HepG2 (cell line): ENCODE measurements at regions not wholly inside any gene's neighbourhood (a gene's known extent, or its start where the extent isn't known, plus 50 kb on each side); places are given as distances from the start of the nearest gene placed in this dataset.

Source experiments
- ATAC-seq: fragments of 200-7000 bp; cut with Tn5 transposase; 3 replicates; pipeline ENCODE4 v1.9.1; 2020; ENCODE audit warnings: mild to moderate bottlenecking, moderate library complexity
- BruUV-seq: library from RNA; stranded (reverse); fragments of 400-500 nt; replicated peaks from 2 replicates; lab custom pipeline; 2021; lab: Mats Ljungman, UMichigan
- CTCF ChIA-PET: fragments of 300-600 bp; formaldehyde crosslinking; extraction: SDS; loops from one replicate; lab custom pipeline; 2021; ENCODE audit warnings: low total read pairs, inconsistent platforms, low intra/inter-chr PET ratio; lab: Yijun Ruan, JAX
- POLR2A ChIA-PET: fragments of 350-600 bp; sonication (Branson Sonifier 250); formaldehyde crosslinking; loops from one replicate; lab custom pipeline; 2020; ENCODE audit warnings: antibody characterized with exemption, inconsistent platforms; lab: Yijun Ruan, JAX
- DNase-seq: peaks from one replicate; pipeline ENCODE4 v3.0.0-alpha.2; 2015; ENCODE audit warnings: low spot score
- FAIRE-seq: peaks from 3 replicates; lab custom pipeline; 2011; peaks lifted over from hg19 to GRCh38; lab: Jason Lieb, UNC
- H2AFZ ChIP-seq: one replicate; pipeline ENCODE4 v1.6.1; 2011; ENCODE audit warnings: low read length, inconsistent platforms
- H3K27ac ChIP-seq: fragments of 300-600 bp; 3 replicates; pipeline ENCODE4 v1.8.0; 2011; ENCODE audit warnings: mixed run types, mild to moderate bottlenecking, mixed read lengths, low read length, inconsistent platforms; ENCODE audit not compliant: insufficient read depth; ENCODE audit errors: extremely low read length
- H3K27me3 ChIP-seq, 2 experiments: fragments of 200-600 bp in 1 of 2; 2 replicates in 1 of 2; 3 replicates in 1 of 2; pipeline versions ENCODE4 v1.6.0 to v1.8.0; 2011; ENCODE audit warnings: low read length in 2 of 2, mild to moderate bottlenecking in 2 of 2, moderate library complexity in 2 of 2, inconsistent platforms in 1 of 2; ENCODE audit not compliant: insufficient read depth in 2 of 2, control insufficient read depth in 1 of 2
- H3K36me3 ChIP-seq, 2 experiments: fragments of 200-600 bp in 1 of 2; replicated peaks in 1 of 2; 2 replicates in 1 of 2; 3 replicates in 1 of 2; pipeline versions ENCODE4 v1.5.1 to v1.8.0; 2011; ENCODE audit warnings: low read length in 2 of 2, inconsistent platforms in 1 of 2; ENCODE audit not compliant: insufficient read depth in 2 of 2, control insufficient read depth in 1 of 2
- H3K4me1 ChIP-seq: 2 replicates; pipeline ENCODE4 v1.5.1; 2012; ENCODE audit warnings: low read length, inconsistent platforms; ENCODE audit not compliant: insufficient read depth
- H3K4me2 ChIP-seq: 2 replicates; pipeline ENCODE4 v1.6.0; 2011; ENCODE audit warnings: low read depth, low read length, inconsistent platforms
- H3K4me3 ChIP-seq, 3 experiments: fragments of 200-600 bp in 1 of 3; sonication (generic), shearing (Covaris generic) in 1 of 3; replicated peaks in 1 of 3; 2 replicates each; pipeline ENCODE4 v1.5.1; 2011 to 2016; ENCODE audit warnings: low read length in 3 of 3, inconsistent platforms in 2 of 3, low read depth in 2 of 3, mild to moderate bottlenecking in 2 of 3, control low read depth in 1 of 3, mixed read lengths in 1 of 3; ENCODE audit not compliant: insufficient read depth in 1 of 3
- H3K79me2 ChIP-seq: one replicate; pipeline ENCODE4 v1.6.1; 2011; ENCODE audit warnings: low read length, inconsistent platforms; ENCODE audit not compliant: insufficient read depth
- H3K9ac ChIP-seq: 2 replicates; pipeline ENCODE4 v1.6.0; 2011; ENCODE audit warnings: mild to moderate bottlenecking, low read depth, low read length, inconsistent platforms; ENCODE audit not compliant: insufficient read depth
- H3K9me3 ChIP-seq: 2 replicates; pipeline ENCODE4 v1.5.1; 2012; ENCODE audit warnings: mild to moderate bottlenecking, low read length
- H4K20me1 ChIP-seq: 2 replicates; pipeline ENCODE4 v1.6.0; 2011; ENCODE audit warnings: inconsistent platforms, mild to moderate bottlenecking, low read length, moderate library complexity; ENCODE audit not compliant: insufficient read depth
- ATF1 ChIP-seq: IDR thresholded peaks from 2 replicates; pipeline ENCODE4 v1.6.1; 2016; ENCODE audit warnings: mild to moderate bottlenecking, control low read depth
- CENPT ChIP-seq: sonication (generic); formaldehyde crosslinking; IDR thresholded peaks from 2 replicates; pipeline ENCODE4 v1.8.0; 2022; ENCODE audit warnings: low read depth, mild to moderate bottlenecking, moderate library complexity, missing genetic modification reagents
- FOXJ3 ChIP-seq: sonication (generic); formaldehyde crosslinking; IDR thresholded peaks from 2 replicates; pipeline ENCODE4 v1.4.0; 2020; ENCODE audit warnings: missing genetic modification reagents, mild to moderate bottlenecking, borderline replicate concordance
- NCOA2 ChIP-seq: sonication (generic); formaldehyde crosslinking; IDR thresholded peaks from 2 replicates; pipeline ENCODE4 v1.8.0; 2022; ENCODE audit warnings: inconsistent platforms
- RXRA ChIP-seq: sonication (generic); formaldehyde crosslinking; IDR thresholded peaks from 2 replicates; pipeline ENCODE4 v1.5.1; 2020; ENCODE audit warnings: missing genetic modification reagents
- SIX4 ChIP-seq: sonication (generic); formaldehyde crosslinking; IDR thresholded peaks from 2 replicates; pipeline ENCODE4 v1.4.0; 2020; ENCODE audit warnings: missing genetic modification reagents
- SMARCE1 ChIP-seq: fragments of 450-650 bp; IDR thresholded peaks from 2 replicates; pipeline ENCODE4 v1.6.1; 2017; ENCODE audit warnings: borderline replicate concordance
- ZNF143 ChIP-seq: sonication (generic); formaldehyde crosslinking; IDR thresholded peaks from 2 replicates; pipeline ENCODE4 v1.4.0; 2020; ENCODE audit warnings: missing genetic modification reagents
- WGBS: methylation state at CpG from one replicate; pipeline ENCODE4 v1.1.6; 2017; ENCODE audit warnings: low lambda C conversion rate; 5-methylcytosine and 5-hydroxymethylcytosine counted together
- in situ Hi-C: cut with HindIII; loops from 2 replicates; pipeline ENCODE4 v1.10.0; 2017; ENCODE audit warnings: low pct_unique_long_range_greater_than_20kb; ENCODE audit not compliant: extremely low pct_ligation_motif_present
- intact Hi-C: fragments of 100-400 bp; cut with micrococcal nuclease; formaldehyde crosslinking; loops from one replicate; pipeline ENCODE4 v1.10.0; 2022; ENCODE audit not compliant: unreplicated experiment
- TF ChIP-seq, protein P1 (sequence below): IDR thresholded peaks from 2 replicates; pipeline ENCODE4 v1.6.1; 2016; ENCODE audit warnings: mild to moderate bottlenecking
- TF ChIP-seq, protein P2 (sequence below): IDR thresholded peaks from 2 replicates; pipeline ENCODE4 v1.6.1; 2016; ENCODE audit warnings: low read depth
- TF ChIP-seq, protein P3 (sequence below): sonication (generic); formaldehyde crosslinking; IDR thresholded peaks from 2 replicates; pipeline ENCODE4 v1.4.0; 2020; ENCODE audit warnings: missing genetic modification reagents
- TF ChIP-seq, protein P4 (sequence below): sonication (generic); formaldehyde crosslinking; IDR thresholded peaks from 2 replicates; pipeline ENCODE4 v1.5.1; 2020; ENCODE audit warnings: missing genetic modification reagents, mild to moderate bottlenecking, borderline replicate concordance

DNA sequence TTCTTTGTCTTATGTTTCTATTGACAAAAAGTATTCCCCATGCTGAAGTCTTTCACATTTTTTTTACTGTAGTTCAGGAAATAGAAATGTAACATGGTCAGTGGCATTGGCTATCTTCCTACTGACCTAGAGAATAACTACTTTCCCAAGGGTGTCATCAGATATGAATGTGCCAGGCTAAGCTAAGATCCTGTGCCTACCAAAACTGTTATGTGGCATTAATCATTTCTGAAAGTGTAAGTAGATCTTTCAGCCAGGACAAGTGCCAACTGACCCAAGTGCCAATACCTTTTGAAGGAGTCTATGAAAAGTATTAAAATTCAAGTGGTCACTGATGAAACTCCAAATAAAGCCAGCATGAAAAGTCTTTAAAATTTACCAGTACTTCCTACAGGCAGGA lies 165.3 kb downstream of the TNFSF18 start:
- no peaks in the 10 kb centered on the region for H4K20me1 ChIP-seq
- BruUV-seq, result no TSS peak
- H3K36me3 ChIP-seq, result no peaks in the 10 kb centered on the region
- in situ Hi-C loops (no loop called here), intact Hi-C loops (no loop called here)
- no peaks in the 10 kb centered on the region for H3K27me3 ChIP-seq
- H2AFZ ChIP-seq, result no peak overlapping the region
- no peak overlapping the region for H3K9ac ChIP-seq
- H3K27ac ChIP-seq, result no peak overlapping the region
- no peaks in the 10 kb centered on the region for H3K9me3 ChIP-seq
- ChIA-PET CTCF (no interaction called here), POLR2A (no interaction called here)
- FAIRE-seq, result no peak
- no peak overlapping the region for H3K4me2 ChIP-seq
- no peaks in the 10 kb centered on the region for H3K4me1 ChIP-seq
- no peaks in the 10 kb centered on the region for H3K79me2 ChIP-seq
- ATAC-seq, result no peak
- no peak for DNase-seq
- TF ChIP-seq FOXJ3 (CRISPR knock-in tag) (no peak), SMARCE1 (no peak), CENPT (CRISPR knock-in tag) (no peak), ATF1 (CRISPR knock-in tag) (no peak)
- TF ChIP-seq, protein P1, sequence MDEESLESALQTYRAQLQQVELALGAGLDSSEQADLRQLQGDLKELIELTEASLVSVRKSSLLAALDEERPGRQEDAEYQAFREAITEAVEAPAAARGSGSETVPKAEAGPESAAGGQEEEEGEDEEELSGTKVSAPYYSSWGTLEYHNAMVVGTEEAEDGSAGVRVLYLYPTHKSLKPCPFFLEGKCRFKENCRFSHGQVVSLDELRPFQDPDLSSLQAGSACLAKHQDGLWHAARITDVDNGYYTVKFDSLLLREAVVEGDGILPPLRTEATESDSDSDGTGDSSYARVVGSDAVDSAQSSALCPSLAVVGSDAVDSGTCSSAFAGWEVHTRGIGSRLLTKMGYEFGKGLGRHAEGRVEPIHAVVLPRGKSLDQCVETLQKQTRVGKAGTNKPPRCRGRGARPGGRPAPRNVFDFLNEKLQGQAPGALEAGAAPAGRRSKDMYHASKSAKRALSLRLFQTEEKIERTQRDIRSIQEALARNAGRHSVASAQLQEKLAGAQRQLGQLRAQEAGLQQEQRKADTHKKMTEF (CRISPR knock-in tag), result no peak
- TF ChIP-seq, protein P2, sequence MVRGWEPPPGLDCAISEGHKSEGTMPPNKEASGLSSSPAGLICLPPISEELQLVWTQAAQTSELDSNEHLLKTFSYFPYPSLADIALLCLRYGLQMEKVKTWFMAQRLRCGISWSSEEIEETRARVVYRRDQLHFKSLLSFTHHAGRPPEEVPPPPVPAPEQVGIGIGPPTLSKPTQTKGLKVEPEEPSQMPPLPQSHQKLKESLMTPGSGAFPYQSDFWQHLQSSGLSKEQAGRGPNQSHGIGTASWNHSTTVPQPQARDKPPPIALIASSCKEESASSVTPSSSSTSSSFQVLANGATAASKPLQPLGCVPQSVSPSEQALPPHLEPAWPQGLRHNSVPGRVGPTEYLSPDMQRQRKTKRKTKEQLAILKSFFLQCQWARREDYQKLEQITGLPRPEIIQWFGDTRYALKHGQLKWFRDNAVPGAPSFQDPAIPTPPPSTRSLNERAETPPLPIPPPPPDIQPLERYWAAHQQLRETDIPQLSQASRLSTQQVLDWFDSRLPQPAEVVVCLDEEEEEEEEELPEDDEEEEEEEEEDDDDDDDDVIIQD (CRISPR knock-in tag), result no peak
- no peak overlapping the region for H3K4me3 ChIP-seq

DNA sequence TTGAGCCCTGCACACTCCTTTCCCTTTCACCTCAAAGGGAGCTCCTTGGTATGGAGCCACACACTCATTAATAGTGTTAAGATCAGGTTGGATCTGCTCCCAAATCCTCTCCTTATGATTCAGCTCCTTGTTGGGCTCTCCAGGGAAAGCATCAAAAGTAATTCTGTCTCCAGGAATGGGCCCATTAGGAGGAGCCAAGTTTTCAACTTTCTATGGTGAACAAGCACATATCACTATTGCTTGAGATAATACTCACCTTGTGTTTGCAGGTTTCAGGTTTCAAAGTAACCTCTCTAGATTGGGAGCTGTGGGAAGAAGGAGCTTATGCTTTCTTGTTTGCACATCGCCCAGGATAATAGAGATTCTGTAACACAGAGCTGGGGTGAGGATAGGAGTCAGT lies 164.8 kb downstream of the TNFSF18 start:
- no peak for ATAC-seq
- TF ChIP-seq RXRA (CRISPR knock-in tag) (no peak), NCOA2 (no peak), ZNF143 (CRISPR knock-in tag) (no peak), SIX4 (CRISPR knock-in tag) (peak; percentile 85)
- TF ChIP-seq, protein P3, sequence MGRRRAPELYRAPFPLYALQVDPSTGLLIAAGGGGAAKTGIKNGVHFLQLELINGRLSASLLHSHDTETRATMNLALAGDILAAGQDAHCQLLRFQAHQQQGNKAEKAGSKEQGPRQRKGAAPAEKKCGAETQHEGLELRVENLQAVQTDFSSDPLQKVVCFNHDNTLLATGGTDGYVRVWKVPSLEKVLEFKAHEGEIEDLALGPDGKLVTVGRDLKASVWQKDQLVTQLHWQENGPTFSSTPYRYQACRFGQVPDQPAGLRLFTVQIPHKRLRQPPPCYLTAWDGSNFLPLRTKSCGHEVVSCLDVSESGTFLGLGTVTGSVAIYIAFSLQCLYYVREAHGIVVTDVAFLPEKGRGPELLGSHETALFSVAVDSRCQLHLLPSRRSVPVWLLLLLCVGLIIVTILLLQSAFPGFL (CRISPR knock-in tag), result no peak
- TF ChIP-seq, protein P4, sequence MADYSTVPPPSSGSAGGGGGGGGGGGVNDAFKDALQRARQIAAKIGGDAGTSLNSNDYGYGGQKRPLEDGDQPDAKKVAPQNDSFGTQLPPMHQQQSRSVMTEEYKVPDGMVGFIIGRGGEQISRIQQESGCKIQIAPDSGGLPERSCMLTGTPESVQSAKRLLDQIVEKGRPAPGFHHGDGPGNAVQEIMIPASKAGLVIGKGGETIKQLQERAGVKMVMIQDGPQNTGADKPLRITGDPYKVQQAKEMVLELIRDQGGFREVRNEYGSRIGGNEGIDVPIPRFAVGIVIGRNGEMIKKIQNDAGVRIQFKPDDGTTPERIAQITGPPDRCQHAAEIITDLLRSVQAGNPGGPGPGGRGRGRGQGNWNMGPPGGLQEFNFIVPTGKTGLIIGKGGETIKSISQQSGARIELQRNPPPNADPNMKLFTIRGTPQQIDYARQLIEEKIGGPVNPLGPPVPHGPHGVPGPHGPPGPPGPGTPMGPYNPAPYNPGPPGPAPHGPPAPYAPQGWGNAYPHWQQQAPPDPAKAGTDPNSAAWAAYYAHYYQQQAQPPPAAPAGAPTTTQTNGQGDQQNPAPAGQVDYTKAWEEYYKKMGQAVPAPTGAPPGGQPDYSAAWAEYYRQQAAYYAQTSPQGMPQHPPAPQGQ (CRISPR knock-in tag), result no peak
- H3K9me3 ChIP-seq, result no peaks in the 10 kb centered on the region
- H3K36me3 ChIP-seq, result no peaks in the 10 kb centered on the region
- in situ Hi-C loops (no loop called here), intact Hi-C loops (no loop called here)
- POLR2A ChIA-PET, result no interaction called here
- WGBS, result 0% methylated on average over 1 of the region's 1 CpG
- CTCF ChIA-PET, result no interaction called here
- H3K4me1 ChIP-seq, result no peaks in the 10 kb centered on the region
- no peaks in the 10 kb centered on the region for H4K20me1 ChIP-seq
- no peak overlapping the region for H3K9ac ChIP-seq
- no peak overlapping the region for H3K4me2 ChIP-seq
- no peak for FAIRE-seq
- H2AFZ ChIP-seq, result no peak overlapping the region
- no peak overlapping the region for H3K27ac ChIP-seq
- no peaks in the 10 kb centered on the region for H3K27me3 ChIP-seq
- BruUV-seq, result no TSS peak
- DNase-seq, result no peak
- H3K79me2 ChIP-seq, result no peaks in the 10 kb centered on the region
- no peak overlapping the region for H3K4me3 ChIP-seq
